Neutrophil (primary cell): ENCODE measurements at regions not wholly inside any gene's neighbourhood (a gene's known extent, or its start where the extent isn't known, plus 50 kb on each side); places are given as distances from the start of the nearest gene placed in this dataset.

Experiments used
- H3K27ac ChIP-seq: fragments of 200-600 bp; sonication (generic); 2 replicates; pipeline ENCODE4 v1.5.1; 2016; ENCODE audit warnings: mild to moderate bottlenecking, moderate library complexity
- H3K27me3 ChIP-seq: fragments of 200-600 bp; sonication (generic); 2 replicates; pipeline ENCODE4 v1.6.0; 2016; ENCODE audit warnings: mild to moderate bottlenecking
- H3K36me3 ChIP-seq: fragments of 200-600 bp; sonication (generic); 2 replicates; pipeline ENCODE4 v1.5.1; 2017
- H3K4me1 ChIP-seq, 2 experiments: fragments of 200-600 bp in 1 of 2; sonication (generic) in 1 of 2; 1 replicate in 1 of 2; 2 replicates in 1 of 2; pipeline versions ENCODE4 v1.5.1 to v1.6.1; 2013 to 2016; ENCODE audit warnings: low read depth in 1 of 2, low read length in 1 of 2, mild to moderate bottlenecking in 1 of 2, moderate library complexity in 1 of 2; ENCODE audit not compliant: control insufficient read depth in 1 of 2, insufficient read depth in 1 of 2
- H3K4me3 ChIP-seq, 2 experiments: fragments of 200-600 bp in 1 of 2; sonication (generic) in 1 of 2; 1 replicate in 1 of 2; 2 replicates in 1 of 2; pipeline ENCODE4 v1.5.1; 2013 to 2016; ENCODE audit warnings: low read depth in 1 of 2, low read length in 1 of 2, mild to moderate bottlenecking in 1 of 2, moderate library complexity in 1 of 2
- H3K9me3 ChIP-seq: fragments of 200-600 bp; sonication (generic); 2 replicates; pipeline ENCODE4 v1.5.1; 2016
- CTCF ChIP-seq: fragments of 200-600 bp; sonication (generic); IDR thresholded peaks from 2 replicates; pipeline ENCODE4 v1.5.1; 2016; ENCODE audit warnings: antibody characterized with exemption

- H3K9me3 ChIP-seq = no peaks in the 10 kb centered on the region
- no peak overlapping the region for H3K4me3 ChIP-seq
- TF ChIP-seq CTCF = no peak
- peaks cover 51 to 57% of the 10 kb centered on the region in 2 experiments for H3K4me1 ChIP-seq
- H3K27ac ChIP-seq = peak overlapping the region; percentile 18
- H3K27me3 ChIP-seq = no peaks in the 10 kb centered on the region
- H3K36me3 ChIP-seq = no peaks in the 10 kb centered on the region
Measured at GRCh38 chr6:6798448-6798860, 209.9 kb downstream of the LY86 start.

DNA sequence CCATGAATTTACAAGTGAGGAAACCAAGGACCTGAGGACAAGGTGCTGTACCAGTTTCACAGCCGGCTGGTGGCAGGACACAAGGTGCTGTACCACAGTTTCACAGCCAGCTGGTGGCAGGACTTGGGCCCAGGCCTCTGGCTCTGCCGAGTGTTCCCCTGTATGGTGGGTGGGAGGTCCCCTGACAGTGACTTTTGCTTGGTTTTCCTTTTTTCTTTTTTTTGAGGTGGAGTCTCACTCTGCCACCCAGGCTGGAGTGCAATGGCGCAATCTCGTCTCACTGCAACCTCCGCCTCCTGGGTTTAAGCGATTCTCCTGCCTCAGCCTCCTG is 212.4 kb downstream of the LY86 start:
- no peaks in the 10 kb centered on the region for H3K27me3 ChIP-seq
- TF ChIP-seq CTCF = no peak
- no peak overlapping the region for H3K4me3 ChIP-seq
- H3K27ac ChIP-seq = no peak overlapping the region
- peaks cover 51 to 57% of the 10 kb centered on the region in 2 experiments for H3K4me1 ChIP-seq
- H3K36me3 ChIP-seq = no peaks in the 10 kb centered on the region
- no peaks in the 10 kb centered on the region for H3K9me3 ChIP-seq

DNA sequence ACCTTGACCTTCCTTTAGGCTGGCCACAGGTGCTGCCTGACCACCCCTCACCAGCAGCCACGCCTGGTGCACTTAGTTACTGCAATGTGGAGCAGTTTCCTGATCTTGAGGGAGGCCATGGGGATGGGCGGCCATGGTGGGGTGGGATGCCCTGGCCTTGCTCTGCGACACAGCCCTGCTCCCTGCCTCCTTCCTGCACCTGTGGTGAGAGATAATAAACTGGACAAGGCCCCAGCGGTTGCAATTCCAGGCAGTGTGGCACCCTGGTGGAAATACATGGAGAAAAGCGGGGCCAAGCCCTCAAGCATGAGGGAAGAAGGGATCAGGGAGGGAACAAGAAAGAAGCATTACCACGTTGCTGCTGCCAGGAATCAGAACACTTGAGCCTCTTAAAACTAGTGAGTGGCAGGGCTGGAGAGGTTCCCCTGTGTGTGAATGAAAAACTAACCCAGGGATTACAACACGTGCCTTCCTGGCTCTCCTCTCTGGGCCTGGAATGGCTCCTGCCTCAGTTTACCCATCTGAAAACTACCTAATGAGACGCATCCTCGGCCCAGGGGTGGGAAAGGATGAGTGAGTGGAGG is 213.2 kb downstream of the LY86 start:
- H3K36me3 ChIP-seq = no peaks in the 10 kb centered on the region
- no peak for TF ChIP-seq CTCF
- no peak overlapping the region for H3K4me3 ChIP-seq
- H3K27ac ChIP-seq = no peak overlapping the region
- H3K9me3 ChIP-seq = no peaks in the 10 kb centered on the region
- H3K4me1 ChIP-seq = peaks cover 58 to 65% of the 10 kb centered on the region in 2 experiments
- no peaks in the 10 kb centered on the region for H3K27me3 ChIP-seq

DNA sequence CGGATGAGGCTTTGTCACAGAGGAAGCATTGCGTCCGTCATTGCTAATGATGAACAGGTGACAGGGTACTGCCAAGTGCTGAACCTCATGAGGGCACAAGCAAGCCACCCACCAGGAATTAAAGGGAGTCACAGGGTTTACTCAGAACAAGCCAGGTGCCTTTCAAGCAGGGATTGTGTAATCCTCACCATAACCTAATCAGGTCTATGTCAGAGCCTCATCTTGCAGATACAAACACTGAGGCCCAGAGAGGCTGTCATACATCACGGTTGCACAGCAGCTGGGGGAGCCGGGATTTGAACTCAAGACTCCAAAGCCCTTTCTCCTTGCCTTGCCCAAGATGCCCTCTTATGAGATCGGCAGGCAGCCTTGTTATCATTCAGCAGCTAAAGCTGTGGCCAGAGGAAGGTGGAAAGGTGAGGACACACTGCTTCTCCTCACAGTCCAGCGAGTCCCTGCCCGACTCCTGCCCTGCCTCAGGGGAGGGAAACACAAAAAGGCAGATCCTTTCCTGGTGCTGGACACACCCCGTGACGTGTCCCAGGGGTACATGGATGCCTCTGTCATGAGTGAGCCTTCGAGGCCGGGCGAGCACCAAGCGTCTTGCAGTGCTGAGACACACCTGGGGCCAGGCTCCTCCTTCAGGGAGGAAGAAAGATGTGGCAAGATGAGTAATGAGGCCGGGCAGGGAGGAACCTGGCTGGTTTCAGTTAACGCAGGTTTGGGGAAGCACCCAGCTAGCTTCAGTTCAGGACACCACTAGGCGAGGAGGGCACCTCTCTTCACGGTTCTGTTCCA is 214.9 kb downstream of the LY86 start:
- Histone ChIP-seq H3K27ac (peak overlapping the region; percentile 91), H3K4me1 (peaks cover 67 to 72% of the 10 kb centered on the region in 2 experiments), H3K9me3 (no peaks in the 10 kb centered on the region), H3K27me3 (no peaks in the 10 kb centered on the region), H3K36me3 (no peaks in the 10 kb centered on the region), H3K4me3 (peak overlapping the region in 1 of 2 experiments; percentile 41)
- TF ChIP-seq CTCF = peak; percentile 39

DNA sequence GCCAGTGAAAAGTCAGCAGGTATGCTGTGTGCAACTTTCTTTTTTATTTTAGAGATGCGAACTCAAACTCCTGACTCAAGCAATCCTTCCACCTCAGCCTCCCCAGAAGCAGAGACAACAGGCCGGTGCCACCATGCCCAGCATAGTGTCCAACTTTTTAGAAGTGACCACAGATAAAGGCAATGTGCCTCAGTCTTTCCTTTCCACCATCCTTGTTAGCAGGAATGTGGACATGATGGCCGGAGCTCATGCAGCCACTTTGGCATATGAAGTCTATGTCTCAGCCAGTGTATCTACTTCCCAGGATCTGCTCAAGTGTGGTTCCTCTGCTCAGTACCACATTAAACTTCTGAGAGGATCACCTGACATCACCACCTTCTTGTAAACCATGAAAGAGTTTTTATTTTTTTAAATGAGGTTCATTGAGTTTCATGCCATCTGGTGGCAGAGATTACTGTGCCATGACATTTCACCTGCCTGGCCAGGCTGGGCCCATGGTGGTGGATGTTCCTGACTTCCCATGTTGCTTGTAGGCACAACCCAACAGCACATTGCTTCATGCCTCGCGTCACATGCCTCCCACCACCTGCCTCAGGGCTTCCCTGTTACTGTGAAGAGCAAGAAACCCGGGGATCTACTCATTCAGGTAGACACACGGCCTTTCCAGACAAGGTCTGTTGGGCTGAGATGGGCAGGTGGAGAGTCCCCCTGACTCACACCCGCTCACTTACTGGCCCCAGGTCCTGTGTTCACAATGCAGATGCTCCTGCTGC is 216.5 kb downstream of the LY86 start:
- Histone ChIP-seq H3K27me3 (no peaks in the 10 kb centered on the region), H3K9me3 (no peaks in the 10 kb centered on the region), H3K4me3 (no peak overlapping the region), H3K4me1 (peaks cover 55 to 58% of the 10 kb centered on the region in 2 experiments), H3K36me3 (no peaks in the 10 kb centered on the region), H3K27ac (peak overlapping the region; percentile 91)
- no peak for TF ChIP-seq CTCF
